ENCODE measurements at regions not wholly inside any gene's neighbourhood (a gene's known extent, or its start where the extent isn't known, plus 50 kb on each side); places are given as distances from the start of the nearest gene placed in this dataset.
A peak's percentile ranks its signal among the peaks of the same experiment; 100 is the strongest.

DNA sequence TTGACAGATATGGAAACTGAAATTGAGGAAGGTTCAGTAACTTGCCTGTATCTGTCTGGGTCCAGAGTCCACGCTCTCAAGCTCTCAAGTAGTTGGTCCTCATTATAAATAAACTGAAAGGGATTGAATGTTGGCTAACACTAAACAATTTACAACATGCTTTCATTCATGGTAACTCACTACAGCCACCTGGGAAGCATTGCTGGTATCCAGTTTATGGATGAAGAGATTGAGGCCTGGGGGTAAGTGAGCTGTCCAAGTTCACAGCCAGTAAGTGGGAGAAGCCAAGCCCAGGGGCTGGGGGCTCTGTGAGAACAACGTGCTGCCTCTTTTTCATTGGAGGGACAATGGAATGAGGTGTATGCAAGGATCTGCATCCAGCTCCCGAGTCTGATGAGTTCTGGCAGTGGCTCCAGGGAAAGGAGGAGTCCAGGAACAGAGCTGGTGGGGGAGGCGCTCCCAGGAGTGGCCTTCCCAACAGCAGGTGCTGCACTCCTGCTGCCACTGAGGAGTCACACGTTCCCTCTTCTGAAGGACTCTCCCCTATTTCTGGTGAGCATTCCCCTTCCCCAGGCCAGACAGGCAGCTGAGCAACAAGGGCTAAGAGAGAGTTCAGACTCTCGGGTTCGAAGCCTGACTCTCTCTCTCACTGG, 175.8 kb downstream of the CSNK2A3 start:
- TF ChIP-seq, protein P1, sequence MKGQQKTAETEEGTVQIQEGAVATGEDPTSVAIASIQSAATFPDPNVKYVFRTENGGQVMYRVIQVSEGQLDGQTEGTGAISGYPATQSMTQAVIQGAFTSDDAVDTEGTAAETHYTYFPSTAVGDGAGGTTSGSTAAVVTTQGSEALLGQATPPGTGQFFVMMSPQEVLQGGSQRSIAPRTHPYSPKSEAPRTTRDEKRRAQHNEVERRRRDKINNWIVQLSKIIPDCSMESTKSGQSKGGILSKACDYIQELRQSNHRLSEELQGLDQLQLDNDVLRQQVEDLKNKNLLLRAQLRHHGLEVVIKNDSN (IDR thresholded peaks at IDR 0.05) = no peak
- TF ChIP-seq TEAD4 (IDR thresholded peaks at IDR 0.05) = no peak
- no peak for TF ChIP-seq CEBPB (IDR thresholded peaks at IDR 0.05)
- TF ChIP-seq EP300 (IDR thresholded peaks at IDR 0.05; ENCODE audit: borderline replicate concordance) = no peak
- no peak for TF ChIP-seq TCF12 (IDR thresholded peaks at IDR 0.05; ENCODE audit: low read depth)
- no peak for TF ChIP-seq TAF1 (IDR thresholded peaks at IDR 0.05; ENCODE audit: low read depth)
- TF ChIP-seq RAD21 (IDR thresholded peaks at IDR 0.05; ENCODE audit: low read depth) = no peak
- TF ChIP-seq, protein P2, sequence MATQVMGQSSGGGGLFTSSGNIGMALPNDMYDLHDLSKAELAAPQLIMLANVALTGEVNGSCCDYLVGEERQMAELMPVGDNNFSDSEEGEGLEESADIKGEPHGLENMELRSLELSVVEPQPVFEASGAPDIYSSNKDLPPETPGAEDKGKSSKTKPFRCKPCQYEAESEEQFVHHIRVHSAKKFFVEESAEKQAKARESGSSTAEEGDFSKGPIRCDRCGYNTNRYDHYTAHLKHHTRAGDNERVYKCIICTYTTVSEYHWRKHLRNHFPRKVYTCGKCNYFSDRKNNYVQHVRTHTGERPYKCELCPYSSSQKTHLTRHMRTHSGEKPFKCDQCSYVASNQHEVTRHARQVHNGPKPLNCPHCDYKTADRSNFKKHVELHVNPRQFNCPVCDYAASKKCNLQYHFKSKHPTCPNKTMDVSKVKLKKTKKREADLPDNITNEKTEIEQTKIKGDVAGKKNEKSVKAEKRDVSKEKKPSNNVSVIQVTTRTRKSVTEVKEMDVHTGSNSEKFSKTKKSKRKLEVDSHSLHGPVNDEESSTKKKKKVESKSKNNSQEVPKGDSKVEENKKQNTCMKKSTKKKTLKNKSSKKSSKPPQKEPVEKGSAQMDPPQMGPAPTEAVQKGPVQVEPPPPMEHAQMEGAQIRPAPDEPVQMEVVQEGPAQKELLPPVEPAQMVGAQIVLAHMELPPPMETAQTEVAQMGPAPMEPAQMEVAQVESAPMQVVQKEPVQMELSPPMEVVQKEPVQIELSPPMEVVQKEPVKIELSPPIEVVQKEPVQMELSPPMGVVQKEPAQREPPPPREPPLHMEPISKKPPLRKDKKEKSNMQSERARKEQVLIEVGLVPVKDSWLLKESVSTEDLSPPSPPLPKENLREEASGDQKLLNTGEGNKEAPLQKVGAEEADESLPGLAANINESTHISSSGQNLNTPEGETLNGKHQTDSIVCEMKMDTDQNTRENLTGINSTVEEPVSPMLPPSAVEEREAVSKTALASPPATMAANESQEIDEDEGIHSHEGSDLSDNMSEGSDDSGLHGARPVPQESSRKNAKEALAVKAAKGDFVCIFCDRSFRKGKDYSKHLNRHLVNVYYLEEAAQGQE (IDR thresholded peaks at IDR 0.05; ENCODE audit: low read depth) = no peak

DNA sequence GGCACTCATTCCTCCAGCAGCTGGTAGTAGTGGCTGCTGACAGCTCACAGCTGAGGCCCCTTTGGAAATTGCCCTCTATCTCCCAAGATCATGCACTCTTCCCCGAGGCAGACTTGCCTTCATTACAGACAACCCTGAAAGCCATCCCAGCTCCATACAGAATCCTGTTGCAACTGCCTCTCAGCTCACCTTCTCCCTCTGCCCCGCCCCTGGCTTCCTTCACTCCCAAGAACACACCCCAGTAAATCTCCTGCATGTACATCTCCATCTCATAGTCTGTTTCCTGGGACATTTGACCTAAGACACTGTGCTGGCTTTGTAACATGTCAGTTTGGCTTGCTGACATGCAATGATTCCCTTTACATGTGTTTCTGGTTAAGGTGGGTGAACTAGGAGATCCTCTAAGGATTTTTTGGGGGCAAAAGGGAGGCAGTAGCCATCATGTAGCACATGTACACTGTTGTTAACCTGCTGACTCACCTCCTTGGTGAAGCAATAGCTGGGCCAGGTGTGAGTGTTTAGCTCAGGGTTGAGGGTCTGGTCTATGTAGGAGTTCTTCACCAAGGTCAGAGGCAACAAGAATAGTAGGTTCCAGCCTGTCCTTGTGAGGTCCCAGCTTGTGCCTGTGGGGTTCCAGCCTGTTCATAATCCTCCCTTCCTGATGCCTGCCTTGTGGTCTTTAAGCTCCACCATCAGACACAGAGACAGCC, 179.6 kb downstream of the CSNK2A3 start:
- no peak for TF ChIP-seq YY1 (IDR thresholded peaks at IDR 0.05; ENCODE audit: low read depth)
- TF ChIP-seq CREB1 (IDR thresholded peaks at IDR 0.05; ENCODE audit: low read depth) = no peak
- no peak for TF ChIP-seq TCF12 (IDR thresholded peaks at IDR 0.05; ENCODE audit: low read depth)
- no peak for TF ChIP-seq NFIC (IDR thresholded peaks at IDR 0.05)
- TF ChIP-seq, protein P1 (IDR thresholded peaks at IDR 0.05) = no peak
- TF ChIP-seq CEBPB (IDR thresholded peaks at IDR 0.05) = peak; percentile 40; the same call in 1 of the 2 replicates
- no peak for TF ChIP-seq TAF1 (IDR thresholded peaks at IDR 0.05; ENCODE audit: low read depth)

DNA sequence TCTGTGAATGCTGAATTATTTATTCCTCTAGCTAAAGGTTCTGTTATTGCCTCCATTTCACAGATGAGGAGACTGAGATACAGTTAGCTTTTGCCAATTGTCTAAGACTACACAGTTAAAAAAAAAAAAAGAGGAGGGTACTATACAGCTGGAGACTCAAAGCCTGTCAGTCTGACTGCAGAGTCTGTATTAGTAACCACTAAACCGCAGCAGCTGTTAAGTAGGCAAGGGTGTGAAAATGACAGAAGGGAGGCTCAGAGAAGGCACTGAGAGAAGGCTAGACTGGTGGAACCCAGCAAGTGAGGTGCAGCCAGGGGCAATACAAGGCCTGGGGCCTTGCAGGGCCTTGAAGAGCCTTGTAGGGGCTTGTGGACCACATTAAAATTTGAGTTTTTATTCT, 181.2 kb downstream of the CSNK2A3 start:
- TF ChIP-seq, protein P2 (IDR thresholded peaks at IDR 0.05; ENCODE audit: low read depth) = no peak
- TF ChIP-seq EGR1 (IDR thresholded peaks at IDR 0.05) (no peak), CEBPB (IDR thresholded peaks at IDR 0.05) (no peak), YY1 (IDR thresholded peaks at IDR 0.05; ENCODE audit: low read depth) (no peak), CREB1 (IDR thresholded peaks at IDR 0.05; ENCODE audit: low read depth) (no peak), TAF1 (IDR thresholded peaks at IDR 0.05; ENCODE audit: low read depth) (no peak), FOXM1 (IDR thresholded peaks at IDR 0.05; ENCODE audit: borderline replicate concordance, low read depth) (no peak), RAD21 (IDR thresholded peaks at IDR 0.05; ENCODE audit: low read depth) (no peak), NFIC (IDR thresholded peaks at IDR 0.05) (no peak), TCF12 (IDR thresholded peaks at IDR 0.05; ENCODE audit: low read depth) (no peak), TEAD4 (IDR thresholded peaks at IDR 0.05) (no peak), EP300 (IDR thresholded peaks at IDR 0.05; ENCODE audit: borderline replicate concordance) (no peak), ZBTB7A (IDR thresholded peaks at IDR 0.05; ENCODE audit: low read depth) (no peak)
- TF ChIP-seq, protein P1 (IDR thresholded peaks at IDR 0.05) = no peak

DNA sequence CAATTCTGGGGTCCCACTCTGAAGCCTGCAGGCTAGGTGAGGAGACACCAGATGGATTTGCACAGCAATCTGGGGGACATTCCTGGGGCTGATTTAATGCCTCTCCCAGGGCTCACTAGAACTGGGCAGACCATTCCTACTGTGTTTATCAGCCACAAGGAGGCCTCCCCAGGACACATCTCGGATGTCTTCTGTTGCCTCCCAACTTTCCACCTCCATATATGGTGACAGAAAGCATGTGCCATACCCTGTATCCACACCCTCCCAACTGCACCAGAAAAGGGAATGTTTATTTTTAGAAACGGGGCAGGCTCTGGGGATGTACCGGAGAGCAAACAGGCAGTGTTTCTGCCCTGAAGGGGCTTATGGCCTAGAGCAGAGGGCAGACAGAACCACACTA, 181.8 kb downstream of the CSNK2A3 start:
- TF ChIP-seq NFIC (IDR thresholded peaks at IDR 0.05) (no peak), CREB1 (IDR thresholded peaks at IDR 0.05; ENCODE audit: low read depth) (no peak), CEBPB (IDR thresholded peaks at IDR 0.05) (no peak), TAF1 (IDR thresholded peaks at IDR 0.05; ENCODE audit: low read depth) (no peak), YY1 (IDR thresholded peaks at IDR 0.05; ENCODE audit: low read depth) (no peak)

DNA sequence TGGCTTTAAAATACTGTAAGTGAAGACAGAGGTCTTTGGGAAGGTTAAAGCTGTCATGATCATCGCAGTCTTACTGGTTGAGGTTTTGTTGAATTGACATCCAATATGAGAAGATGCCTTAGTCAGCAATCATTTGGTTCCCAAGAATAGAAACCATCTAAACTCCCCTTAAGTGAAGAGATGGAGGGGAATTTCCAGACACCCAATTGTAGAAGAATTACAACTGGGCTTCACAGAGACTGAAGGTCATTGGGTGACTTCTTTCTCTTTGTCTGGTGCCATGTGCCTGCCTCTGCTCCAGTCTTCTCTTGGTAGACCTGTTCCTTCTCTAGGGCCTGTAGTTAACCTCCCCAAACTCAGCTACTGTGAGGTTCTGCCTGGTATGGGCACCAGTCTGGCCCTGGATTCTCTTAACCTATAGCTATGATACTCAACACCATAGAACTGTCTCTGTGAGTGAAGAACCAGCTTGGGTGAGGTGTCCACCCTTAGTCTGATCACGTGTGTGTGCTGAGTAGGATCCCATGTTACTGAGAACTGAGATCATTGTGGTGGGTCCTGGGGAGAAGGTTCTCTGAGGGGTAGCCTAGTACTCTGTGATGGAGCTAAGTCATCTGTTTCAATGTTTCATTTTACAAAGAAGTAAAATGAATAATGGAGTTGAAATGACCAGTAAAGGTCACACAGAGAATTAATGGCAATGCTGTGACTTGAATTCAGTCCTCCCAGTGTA, 182.5 kb downstream of the CSNK2A3 start:
- no peak for TF ChIP-seq CEBPB (IDR thresholded peaks at IDR 0.05)
- TF ChIP-seq YY1 (IDR thresholded peaks at IDR 0.05; ENCODE audit: low read depth) = no peak
- no peak for TF ChIP-seq NFIC (IDR thresholded peaks at IDR 0.05)
- TF ChIP-seq, protein P3, sequence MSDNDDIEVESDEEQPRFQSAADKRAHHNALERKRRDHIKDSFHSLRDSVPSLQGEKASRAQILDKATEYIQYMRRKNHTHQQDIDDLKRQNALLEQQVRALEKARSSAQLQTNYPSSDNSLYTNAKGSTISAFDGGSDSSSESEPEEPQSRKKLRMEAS (IDR thresholded peaks at IDR 0.05) = no peak
- no peak for TF ChIP-seq TCF12 (IDR thresholded peaks at IDR 0.05; ENCODE audit: low read depth)
- TF ChIP-seq, protein P2 (IDR thresholded peaks at IDR 0.05; ENCODE audit: low read depth) = no peak
- no peak for TF ChIP-seq FOXM1 (IDR thresholded peaks at IDR 0.05; ENCODE audit: borderline replicate concordance, low read depth)
- TF ChIP-seq TEAD4 (IDR thresholded peaks at IDR 0.05) = no peak
- TF ChIP-seq EGR1 (IDR thresholded peaks at IDR 0.05) = no peak
- TF ChIP-seq RAD21 (IDR thresholded peaks at IDR 0.05; ENCODE audit: low read depth) = no peak
- TF ChIP-seq EP300 (IDR thresholded peaks at IDR 0.05; ENCODE audit: borderline replicate concordance) = no peak
- TF ChIP-seq TAF1 (IDR thresholded peaks at IDR 0.05; ENCODE audit: low read depth) = no peak
- TF ChIP-seq ZBTB7A (IDR thresholded peaks at IDR 0.05; ENCODE audit: low read depth) = no peak
- no peak for TF ChIP-seq CREB1 (IDR thresholded peaks at IDR 0.05; ENCODE audit: low read depth)
- TF ChIP-seq, protein P1 (IDR thresholded peaks at IDR 0.05) = no peak

Data from Ishikawa (cell line).